ENCODE measurements at regions not wholly inside any gene's neighbourhood (a gene's known extent, or its start where the extent isn't known, plus 50 kb on each side); places are given as distances from the start of the nearest gene placed in this dataset.

- TF ChIP-seq POLR2AphosphoS5 (IDR thresholded peaks at IDR 0.05; ENCODE audit: low read depth, low read length) (no peak), HDAC6 (IDR thresholded peaks at IDR 0.05; ENCODE audit: low read depth, low read length) (no peak)
- TF ChIP-seq, protein P1, sequence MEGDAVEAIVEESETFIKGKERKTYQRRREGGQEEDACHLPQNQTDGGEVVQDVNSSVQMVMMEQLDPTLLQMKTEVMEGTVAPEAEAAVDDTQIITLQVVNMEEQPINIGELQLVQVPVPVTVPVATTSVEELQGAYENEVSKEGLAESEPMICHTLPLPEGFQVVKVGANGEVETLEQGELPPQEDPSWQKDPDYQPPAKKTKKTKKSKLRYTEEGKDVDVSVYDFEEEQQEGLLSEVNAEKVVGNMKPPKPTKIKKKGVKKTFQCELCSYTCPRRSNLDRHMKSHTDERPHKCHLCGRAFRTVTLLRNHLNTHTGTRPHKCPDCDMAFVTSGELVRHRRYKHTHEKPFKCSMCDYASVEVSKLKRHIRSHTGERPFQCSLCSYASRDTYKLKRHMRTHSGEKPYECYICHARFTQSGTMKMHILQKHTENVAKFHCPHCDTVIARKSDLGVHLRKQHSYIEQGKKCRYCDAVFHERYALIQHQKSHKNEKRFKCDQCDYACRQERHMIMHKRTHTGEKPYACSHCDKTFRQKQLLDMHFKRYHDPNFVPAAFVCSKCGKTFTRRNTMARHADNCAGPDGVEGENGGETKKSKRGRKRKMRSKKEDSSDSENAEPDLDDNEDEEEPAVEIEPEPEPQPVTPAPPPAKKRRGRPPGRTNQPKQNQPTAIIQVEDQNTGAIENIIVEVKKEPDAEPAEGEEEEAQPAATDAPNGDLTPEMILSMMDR (IDR thresholded peaks at IDR 0.05; ENCODE audit: control extremely low read depth in 1 of 3, insufficient read depth in 1 of 3, low read depth in 1 of 3, low read length in 3 of 3) = no peak
Measured at GRCh38 chr13:44797685-44798084, 191.6 kb downstream of the NUFIP1 start.
